Gastroesophageal sphincter (tissue), 3 donors: ENCODE measurements at regions not wholly inside any gene's neighbourhood (a gene's known extent, or its start where the extent isn't known, plus 50 kb on each side); places are given as distances from the start of the nearest gene placed in this dataset.

Source experiments
- CTCF ChIP-seq, 4 experiments: fragments of 200-600 bp in 2 of 4; fragments of 450-650 bp in 2 of 4; sonication (generic) in 1 of 4; IDR thresholded peaks; one replicate each; pipeline ENCODE4 v1.5.1; 2017 to 2019; ENCODE audit warnings: antibody characterized with exemption in 4 of 4, mild to moderate bottlenecking in 2 of 4, moderate library complexity in 2 of 4
- EP300 ChIP-seq: sonication (generic); formaldehyde crosslinking; IDR thresholded peaks from one replicate; pipeline ENCODE4 v1.6.1; 2017; ENCODE audit warnings: antibody characterized with exemption, mild to moderate bottlenecking
- POLR2A ChIP-seq, 2 donors: fragments of 450-650 bp; IDR thresholded peaks; one replicate each; pipeline ENCODE4 v1.6.1; 2017; ENCODE audit warnings: antibody characterized with exemption in 2 of 2, mild to moderate bottlenecking in 2 of 2, moderate library complexity in 1 of 2
- POLR2AphosphoS5 ChIP-seq: sonication (generic); formaldehyde crosslinking; IDR thresholded peaks from one replicate; pipeline ENCODE4 v1.6.1; 2017; ENCODE audit warnings: antibody characterized with exemption

- no peak for TF ChIP-seq POLR2A (IDR thresholded peaks at IDR 0.05)
- TF ChIP-seq CTCF (IDR thresholded peaks at IDR 0.05): no peak
- TF ChIP-seq EP300: no peak
- no peak for TF ChIP-seq POLR2AphosphoS5
Measured at GRCh38 chr6:19477563-19477962, 359.6 kb upstream of the ID4 start.
